Endothelial cell of umbilical vein (primary cell): ENCODE measurements at regions not wholly inside any gene's neighbourhood (a gene's known extent, or its start where the extent isn't known, plus 50 kb on each side); places are given as distances from the start of the nearest gene placed in this dataset.

Source experiments
- BruUV-seq: library from RNA; stranded (reverse); fragments of 400-500 nt; replicated peaks from 2 replicates; lab custom pipeline; 2021; lab: Mats Ljungman, UMichigan
- CTCF ChIA-PET: fragments of 300-600, 350-600 bp; sonication (Branson Sonifier 250); formaldehyde crosslinking; loops from one replicate; lab custom pipeline; 2021; ENCODE audit warnings: antibody characterized with exemption, inconsistent platforms; lab: Charles Lee
- POLR2A ChIA-PET: fragments of 300-600, 350-600 bp; sonication (Branson Sonifier 250); formaldehyde crosslinking; loops from one replicate; lab custom pipeline; 2021; ENCODE audit warnings: antibody characterized with exemption, inconsistent platforms; lab: Charles Lee
- DNase-seq: peaks from one replicate; pipeline ENCODE4 v3.0.0-alpha.2; 2011; ENCODE audit warnings: low read depth, low spot score
- FAIRE-seq: peaks from 2 replicates; lab custom pipeline; 2011; peaks lifted over from hg19 to GRCh38; lab: Jason Lieb, UNC
- H2AFZ ChIP-seq: 2 replicates; pipeline ENCODE4 v1.6.0; 2012; ENCODE audit warnings: low read depth, low read length, control low read depth, inconsistent platforms
- H3K27ac ChIP-seq: 2 replicates; pipeline ENCODE4 v1.5.1; 2011; ENCODE audit warnings: low read depth, mild to moderate bottlenecking, control low read depth, low read length, moderate library complexity; ENCODE audit not compliant: insufficient read depth
- H3K27me3 ChIP-seq, 2 experiments: 2 replicates each; pipeline versions ENCODE4 v1.6.0 to v1.6.1; 2011; ENCODE audit warnings: low read length in 2 of 2, mixed read lengths in 1 of 2; ENCODE audit not compliant: control insufficient read depth in 2 of 2, insufficient read depth in 2 of 2
- H3K36me3 ChIP-seq, 2 experiments: 2 replicates in 1 of 2; 3 replicates in 1 of 2; pipeline ENCODE4 v1.5.1; 2011; ENCODE audit warnings: low read length in 2 of 2, mild to moderate bottlenecking in 1 of 2, moderate library complexity in 1 of 2; ENCODE audit not compliant: control insufficient read depth in 2 of 2, insufficient read depth in 2 of 2; ENCODE audit errors: extremely low read depth in 1 of 2
- H3K4me1 ChIP-seq: 3 replicates; pipeline ENCODE4 v1.5.1; 2011; ENCODE audit warnings: mild to moderate bottlenecking, low read length; ENCODE audit not compliant: control insufficient read depth, insufficient read depth; ENCODE audit errors: extremely low read depth
- H3K4me2 ChIP-seq: 2 replicates; pipeline ENCODE4 v1.6.1; 2011; ENCODE audit warnings: low read length, control low read depth, mixed read lengths; ENCODE audit not compliant: insufficient read depth
- H3K4me3 ChIP-seq, 3 experiments: fragments of 200-600 bp in 1 of 3; sonication (generic), shearing (Covaris generic) in 1 of 3; replicated peaks in 1 of 3; 2 replicates each; pipeline ENCODE4 v1.5.1; 2011 to 2016; ENCODE audit warnings: control low read depth in 3 of 3, low read length in 3 of 3, mild to moderate bottlenecking in 2 of 3, inconsistent platforms in 1 of 3, low read depth in 1 of 3, moderate library complexity in 1 of 3; ENCODE audit not compliant: insufficient read depth in 1 of 3
- H3K79me2 ChIP-seq: 2 replicates; pipeline ENCODE4 v1.6.0; 2012; ENCODE audit warnings: low read length, inconsistent platforms; ENCODE audit not compliant: control insufficient read depth, insufficient read depth
- H3K9ac ChIP-seq: replicated peaks from 2 replicates; pipeline ENCODE3; 2011; ENCODE audit warnings: low read length, control low read depth; ENCODE audit not compliant: insufficient read depth; ENCODE audit errors: extremely low read depth
- H3K9me1 ChIP-seq: replicated peaks from 3 replicates; pipeline ENCODE4 v1.6.0; 2011; ENCODE audit warnings: mild to moderate bottlenecking, low read length; ENCODE audit not compliant: control insufficient read depth, insufficient read depth; ENCODE audit errors: extremely low read depth
- H3K9me3 ChIP-seq: replicated peaks from 2 replicates; pipeline ENCODE4 v1.5.1; 2012; ENCODE audit warnings: low read length, inconsistent platforms; ENCODE audit not compliant: control insufficient read depth, insufficient read depth
- H4K20me1 ChIP-seq: replicated peaks from 2 replicates; pipeline ENCODE3; 2011; ENCODE audit warnings: mild to moderate bottlenecking, low read length; ENCODE audit not compliant: control insufficient read depth, insufficient read depth; ENCODE audit errors: extremely low read depth
- EZH2 ChIP-seq: IDR thresholded peaks from 2 replicates; pipeline ENCODE4 v1.6.1; 2012; ENCODE audit warnings: borderline replicate concordance, low read depth, mild to moderate bottlenecking, moderate library complexity, low read length, inconsistent platforms; ENCODE audit not compliant: severe bottlenecking
- FOS ChIP-seq: IDR thresholded peaks from 2 replicates; pipeline ENCODE4 v1.6.1; 2011; ENCODE audit warnings: mild to moderate bottlenecking, low read length, moderate library complexity, borderline replicate concordance; ENCODE audit not compliant: insufficient read depth
- JUN ChIP-seq: IDR thresholded peaks from 2 replicates; pipeline ENCODE4 v1.6.1; 2011; ENCODE audit warnings: borderline replicate concordance, low read depth; ENCODE audit not compliant: insufficient read length, insufficient read depth
- MYC ChIP-seq: IDR thresholded peaks from one replicate; pipeline ENCODE4 v1.6.1; 2011; ENCODE audit warnings: mild to moderate bottlenecking, low read depth, low read length
- POLR2A ChIP-seq: IDR thresholded peaks from 2 replicates; pipeline ENCODE4 v1.6.1; 2012; ENCODE audit warnings: low read depth, mild to moderate bottlenecking, control low read depth, low read length
- POLR2AphosphoS5 ChIP-seq: IDR thresholded peaks from 2 replicates; pipeline ENCODE4 v1.6.1; 2012; ENCODE audit warnings: low read depth, mild to moderate bottlenecking, control low read depth, low read length, moderate library complexity; ENCODE audit not compliant: insufficient read depth
- dilution Hi-C: fragments of 300-500 bp; cut with MboI; formaldehyde crosslinking; loops from one replicate; pipeline ENCODE4 v1.15.0; 2019; ENCODE audit warnings: low sequenced_read_pairs; ENCODE audit not compliant: extremely low pct_ligation_motif_present
- intact Hi-C: fragments of 100-400 bp; cut with micrococcal nuclease; formaldehyde crosslinking; loops from one replicate; pipeline ENCODE4 v1.10.0; 2022
- TF ChIP-seq, protein P1 (sequence below): IDR thresholded peaks from 2 replicates; pipeline ENCODE4 v1.6.1; 2011; ENCODE audit not compliant: insufficient read depth, insufficient read length
- TF ChIP-seq, protein P2 (sequence below), 2 donors: IDR thresholded peaks; 1 replicate in 1 of 2; 2 replicates in 1 of 2; pipeline ENCODE4 v1.5.1; 2011; ENCODE audit warnings: low read length in 2 of 2, mild to moderate bottlenecking in 2 of 2, moderate library complexity in 2 of 2, control low read depth in 1 of 2, inconsistent platforms in 1 of 2, low read depth in 1 of 2; ENCODE audit not compliant: insufficient read depth in 1 of 2; ENCODE audit errors: extremely low read depth in 1 of 2

DNA sequence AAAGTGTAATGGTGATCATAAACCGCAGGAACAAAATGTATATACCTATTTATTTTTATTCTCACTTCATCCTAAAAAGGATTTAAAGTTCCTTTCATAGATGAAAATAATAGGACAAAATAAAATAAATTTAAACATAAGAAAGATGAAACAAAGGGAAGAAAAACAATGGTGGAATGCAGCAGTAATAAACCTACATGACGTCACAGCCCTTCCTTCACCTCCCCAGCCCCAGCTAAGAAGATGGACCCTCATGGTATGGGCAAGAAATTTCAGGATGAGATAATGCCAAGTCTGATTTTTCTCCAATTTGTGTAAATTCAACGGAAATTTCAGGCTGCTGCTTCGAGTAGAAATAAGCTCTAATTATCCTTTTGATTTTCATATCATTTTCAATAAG lies 381.0 kb downstream of the LRIG3 start:
- CTCF ChIA-PET = interaction anchor here (0.6 to 5.2 kb wide), 11 partner anchors 276 to 625 kb away, joined by 3 to 164 read pairs (median 14); no protein-coding TSS in a partner anchor
- DNase-seq (no peak), FAIRE-seq (no peak)
- no peak overlapping the region for H2AFZ ChIP-seq
- H3K27ac ChIP-seq = no peak overlapping the region
- H3K4me2 ChIP-seq = no peak overlapping the region
- BruUV-seq = no TSS peak
- H3K36me3 ChIP-seq = no peaks in the 10 kb centered on the region
- POLR2A ChIA-PET = no interaction called here
- TF ChIP-seq FOS (no peak), JUN (no peak), EZH2 (no peak), POLR2A (no peak), MYC (no peak), POLR2AphosphoS5 (no peak)
- TF ChIP-seq, protein P1, sequence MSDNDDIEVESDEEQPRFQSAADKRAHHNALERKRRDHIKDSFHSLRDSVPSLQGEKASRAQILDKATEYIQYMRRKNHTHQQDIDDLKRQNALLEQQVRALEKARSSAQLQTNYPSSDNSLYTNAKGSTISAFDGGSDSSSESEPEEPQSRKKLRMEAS = no peak
- TF ChIP-seq, protein P2, sequence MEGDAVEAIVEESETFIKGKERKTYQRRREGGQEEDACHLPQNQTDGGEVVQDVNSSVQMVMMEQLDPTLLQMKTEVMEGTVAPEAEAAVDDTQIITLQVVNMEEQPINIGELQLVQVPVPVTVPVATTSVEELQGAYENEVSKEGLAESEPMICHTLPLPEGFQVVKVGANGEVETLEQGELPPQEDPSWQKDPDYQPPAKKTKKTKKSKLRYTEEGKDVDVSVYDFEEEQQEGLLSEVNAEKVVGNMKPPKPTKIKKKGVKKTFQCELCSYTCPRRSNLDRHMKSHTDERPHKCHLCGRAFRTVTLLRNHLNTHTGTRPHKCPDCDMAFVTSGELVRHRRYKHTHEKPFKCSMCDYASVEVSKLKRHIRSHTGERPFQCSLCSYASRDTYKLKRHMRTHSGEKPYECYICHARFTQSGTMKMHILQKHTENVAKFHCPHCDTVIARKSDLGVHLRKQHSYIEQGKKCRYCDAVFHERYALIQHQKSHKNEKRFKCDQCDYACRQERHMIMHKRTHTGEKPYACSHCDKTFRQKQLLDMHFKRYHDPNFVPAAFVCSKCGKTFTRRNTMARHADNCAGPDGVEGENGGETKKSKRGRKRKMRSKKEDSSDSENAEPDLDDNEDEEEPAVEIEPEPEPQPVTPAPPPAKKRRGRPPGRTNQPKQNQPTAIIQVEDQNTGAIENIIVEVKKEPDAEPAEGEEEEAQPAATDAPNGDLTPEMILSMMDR (IDR thresholded peaks at IDR 0.05; ENCODE audit: extremely low read depth in 1 of 2, insufficient read depth in 1 of 2, low read depth in 1 of 2, low read length in 2 of 2) = no peak
- H3K9me3 ChIP-seq = no peaks in the 10 kb centered on the region
- no peaks in the 10 kb centered on the region for H3K9me1 ChIP-seq
- H4K20me1 ChIP-seq = no peaks in the 10 kb centered on the region
- dilution Hi-C loops = no loop called here
- H3K27me3 ChIP-seq = no peaks in the 10 kb centered on the region
- H3K4me3 ChIP-seq = no peak overlapping the region
- H3K79me2 ChIP-seq = no peaks in the 10 kb centered on the region
- intact Hi-C loops = no loop called here
- peaks cover 10% of the 10 kb centered on the region for H3K4me1 ChIP-seq
- no peak overlapping the region for H3K9ac ChIP-seq
